HepG2 (cell line): ENCODE measurements at regions not wholly inside any gene's neighbourhood (a gene's known extent, or its start where the extent isn't known, plus 50 kb on each side); places are given as distances from the start of the nearest gene placed in this dataset.

ENCODE experiments used
- POLR2A ChIP-seq, 2 experiments: IDR thresholded peaks; 2 replicates each; pipeline ENCODE4 v1.6.1; 2011; ENCODE audit warnings: low read depth in 2 of 2, low read length in 2 of 2, mild to moderate bottlenecking in 1 of 2, moderate library complexity in 1 of 2; ENCODE audit not compliant: insufficient read depth in 1 of 2
- ZEB1 ChIP-seq: IDR thresholded peaks from 2 replicates; pipeline ENCODE4 v1.6.1; 2012; ENCODE audit warnings: mild to moderate bottlenecking, low read depth, inconsistent platforms; ENCODE audit not compliant: insufficient replicate concordance

DNA sequence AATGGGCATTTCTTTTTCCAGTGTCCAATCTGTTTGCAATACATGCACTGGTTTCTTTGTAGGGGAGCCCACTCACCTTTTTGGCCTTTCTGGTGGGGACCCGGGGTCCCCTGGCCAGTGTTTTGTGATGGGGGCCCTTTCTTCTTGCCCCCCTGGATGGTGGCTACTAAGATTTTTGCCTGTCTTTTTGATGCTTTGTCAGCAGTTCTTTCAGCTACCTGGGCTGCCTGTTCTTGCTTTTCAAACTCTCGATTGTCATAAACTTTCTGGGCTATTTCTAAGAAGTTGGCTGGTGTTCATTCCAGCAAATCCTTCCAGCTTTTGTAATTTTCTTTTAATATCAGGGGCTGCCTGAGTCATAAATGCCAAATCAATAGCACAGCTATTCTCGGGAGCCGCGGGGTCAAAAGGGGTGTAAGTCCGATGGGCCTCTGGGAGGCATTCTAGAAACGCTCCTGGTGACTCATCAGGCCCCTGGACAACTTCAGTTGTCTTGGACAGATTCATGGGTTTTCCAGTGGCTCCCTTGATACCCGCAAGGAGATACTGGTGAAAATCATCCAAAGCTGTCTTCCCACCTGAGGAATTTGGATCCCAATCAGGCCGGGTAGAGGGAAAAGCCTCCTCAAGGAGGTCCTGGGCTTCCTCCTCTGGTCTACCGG is 79.0 kb downstream of the PRR15 start:
- no peak for TF ChIP-seq POLR2A (IDR thresholded peaks at IDR 0.05; ENCODE audit: insufficient read depth in 1 of 2, low read depth in 2 of 2, low read length in 2 of 2)
- no peak for TF ChIP-seq ZEB1
